Colonic mucosa (tissue), 4 donors: ENCODE measurements at regions not wholly inside any gene's neighbourhood (a gene's known extent, or its start where the extent isn't known, plus 50 kb on each side); places are given as distances from the start of the nearest gene placed in this dataset.

ENCODE experiments used
- DNase-seq: peaks from one replicate; pipeline ENCODE4 v3.0.0-alpha.2; 2020
- H3K27ac ChIP-seq: fragments of 200-600 bp; one replicate; pipeline ENCODE4 v1.8.0; 2021
- H3K27me3 ChIP-seq: fragments of 200-600 bp; one replicate; pipeline ENCODE4 v1.8.0; 2021
- H3K36me3 ChIP-seq: fragments of 200-600 bp; one replicate; pipeline ENCODE4 v1.8.0; 2021
- H3K4me1 ChIP-seq: fragments of 200-600 bp; one replicate; pipeline ENCODE4 v1.8.0; 2021; ENCODE audit warnings: mild to moderate bottlenecking
- H3K4me3 ChIP-seq: fragments of 200-600 bp; one replicate; pipeline ENCODE4 v1.8.0; 2021
- H3K9ac ChIP-seq, 2 donors: one replicate each; pipeline ENCODE4 v1.7.0; 2013; ENCODE audit warnings: control low read depth in 2 of 2, low read depth in 2 of 2, low read length in 2 of 2
- H3K9me3 ChIP-seq: fragments of 200-600 bp; one replicate; pipeline ENCODE4 v1.8.0; 2021
- CTCF ChIP-seq: fragments of 200-600 bp; IDR thresholded peaks from one replicate; pipeline ENCODE4 v1.8.0; 2022; ENCODE audit warnings: antibody characterized with exemption, mild to moderate bottlenecking
- intact Hi-C: fragments of 100-400 bp; cut with DNase I; formaldehyde crosslinking; loops from one replicate; pipeline ENCODE4 v1.14.1; 2022
- donor health status: healthy.
- donor health status: DM: no; HTN: no; CAD: no.
- donor health status: DM: no; HTN: no; CAD: no.

- H3K4me1 ChIP-seq = no peaks in the 10 kb centered on the region
- H3K27ac ChIP-seq = no peak overlapping the region
- H3K9ac ChIP-seq = no peak overlapping the region
- no peak for DNase-seq
- no peaks in the 10 kb centered on the region for H3K9me3 ChIP-seq
- intact Hi-C loops = no loop called here
- no peak overlapping the region for H3K4me3 ChIP-seq
- H3K36me3 ChIP-seq = no peaks in the 10 kb centered on the region
- no peak for TF ChIP-seq CTCF
- H3K27me3 ChIP-seq = no peaks in the 10 kb centered on the region
Observed at GRCh38 chr3:24958271-24958670, 463.6 kb upstream of the THRB start.

DNA sequence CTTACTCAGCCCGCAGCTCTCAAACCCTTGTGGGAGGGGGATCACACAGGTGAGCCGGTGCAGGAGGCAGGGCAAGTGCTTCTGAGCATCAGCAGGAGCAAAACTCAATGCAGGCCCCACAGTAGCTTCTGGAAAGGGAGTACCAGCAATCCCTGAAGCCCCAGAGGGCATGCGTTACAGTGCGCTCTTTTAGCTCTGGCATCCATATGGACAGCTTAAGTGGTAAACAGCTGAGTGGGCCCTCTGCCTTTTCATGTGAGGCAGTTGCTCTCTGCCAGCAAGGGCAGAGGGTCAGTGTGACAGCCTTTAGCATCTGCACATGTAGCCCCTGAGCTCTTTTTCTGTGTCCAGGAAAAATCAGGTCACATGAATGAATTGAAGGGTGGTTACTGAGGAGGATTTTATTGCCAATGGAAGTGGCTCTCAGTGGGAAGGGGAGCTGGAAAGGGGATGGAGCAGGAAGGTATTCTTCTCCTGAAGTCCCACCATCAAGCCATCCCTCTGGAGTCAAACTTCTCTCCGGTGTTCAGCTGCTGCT is 464.3 kb upstream of the THRB start:
- H3K9ac ChIP-seq = no peak overlapping the region
- no peaks in the 10 kb centered on the region for H3K27me3 ChIP-seq
- H3K27ac ChIP-seq = no peak overlapping the region
- no peaks in the 10 kb centered on the region for H3K4me1 ChIP-seq
- intact Hi-C loops = no loop called here
- H3K9me3 ChIP-seq = no peaks in the 10 kb centered on the region
- no peak overlapping the region for H3K4me3 ChIP-seq
- H3K36me3 ChIP-seq = no peaks in the 10 kb centered on the region
- TF ChIP-seq CTCF = no peak
- no peak for DNase-seq

DNA sequence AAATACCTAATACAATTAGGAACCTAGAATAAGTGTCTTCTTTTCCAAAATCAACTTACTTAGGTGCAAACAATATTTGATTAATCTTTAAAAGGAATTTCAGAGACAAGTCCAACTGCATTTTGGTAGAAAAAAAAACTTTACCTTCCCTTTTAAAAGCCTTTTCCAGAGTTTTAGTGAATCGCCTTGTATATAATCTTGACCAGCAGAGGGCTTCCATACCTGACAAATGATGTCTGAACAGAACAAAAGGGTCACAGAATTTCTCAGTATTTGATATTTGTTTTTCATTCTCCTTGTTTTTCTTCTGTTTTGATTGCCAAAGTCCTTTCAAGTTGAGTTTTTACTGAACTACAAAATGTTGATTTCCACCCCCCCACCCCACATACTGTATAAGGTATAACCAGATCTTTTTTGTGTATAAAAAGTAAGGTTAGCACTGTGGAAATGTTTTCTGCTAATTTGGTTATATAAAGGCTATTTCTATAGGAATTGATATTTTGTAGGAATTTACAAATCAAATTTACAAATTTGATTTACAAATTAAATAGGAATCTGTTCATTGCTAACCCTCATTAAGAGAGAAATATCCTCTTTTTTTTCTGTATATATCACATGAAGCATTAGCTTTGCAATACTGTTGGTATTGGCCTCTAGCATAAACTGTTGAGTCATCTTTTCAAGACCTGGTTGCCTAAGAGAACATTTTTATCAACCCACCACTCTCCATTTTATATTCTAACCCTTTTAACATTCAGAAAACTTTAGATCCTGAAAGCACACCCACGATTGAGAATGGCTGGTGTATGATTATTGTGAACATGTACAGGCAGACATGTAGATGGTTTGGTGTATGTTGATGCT is 464.1 kb upstream of the RARB start:
- no peak overlapping the region for H3K27ac ChIP-seq
- H3K4me1 ChIP-seq = no peaks in the 10 kb centered on the region
- intact Hi-C loops = loop anchor here (5.0 kb wide), 1 partner anchor 628 kb away; no protein-coding TSS in a partner anchor
- no peak for DNase-seq
- no peaks in the 10 kb centered on the region for H3K36me3 ChIP-seq
- H3K9ac ChIP-seq = no peak overlapping the region
- no peaks in the 10 kb centered on the region for H3K27me3 ChIP-seq
- TF ChIP-seq CTCF = peak; percentile 30
- H3K9me3 ChIP-seq = no peaks in the 10 kb centered on the region
- H3K4me3 ChIP-seq = no peak overlapping the region

DNA sequence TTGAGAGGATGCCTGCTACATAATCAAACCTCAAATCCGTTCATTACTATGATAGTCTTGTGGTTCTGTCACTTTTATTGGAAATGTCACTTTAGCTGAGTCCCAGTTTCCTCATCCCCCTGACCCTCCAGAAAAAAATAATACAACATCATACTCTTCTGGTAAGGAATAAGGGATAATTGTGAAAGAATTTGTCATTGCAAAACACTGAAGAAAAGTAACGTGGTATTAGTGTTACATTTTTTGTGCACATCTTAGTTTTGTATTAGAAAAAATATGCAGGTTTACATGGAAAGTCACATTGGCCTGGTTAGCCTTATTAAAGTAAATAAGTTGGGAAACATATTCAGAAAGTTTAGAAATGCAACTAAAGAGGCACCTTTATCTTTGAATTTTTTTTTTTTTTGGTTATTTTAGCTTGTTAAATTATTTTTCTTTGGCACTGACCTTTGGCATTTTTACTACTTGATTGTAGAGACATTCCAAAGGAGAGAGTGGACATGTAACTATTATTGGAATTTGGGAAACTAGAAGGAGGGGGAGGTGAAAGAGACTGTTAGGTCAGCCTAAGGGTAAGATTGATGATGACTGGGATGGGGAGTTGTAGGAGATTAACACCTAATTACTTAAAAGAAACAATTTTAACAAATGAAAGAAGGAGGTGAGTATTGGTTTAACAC is 462.2 kb upstream of the RARB start:
- Histone ChIP-seq H3K27me3 (no peaks in the 10 kb centered on the region), H3K27ac (no peak overlapping the region), H3K4me1 (no peaks in the 10 kb centered on the region), H3K9me3 (no peaks in the 10 kb centered on the region), H3K36me3 (no peaks in the 10 kb centered on the region), H3K9ac (no peak overlapping the region), H3K4me3 (no peak overlapping the region)
- DNase-seq = no peak
- no peak for TF ChIP-seq CTCF
- intact Hi-C loops = no loop called here

- H3K4me3 ChIP-seq = no peak overlapping the region
- no peak for DNase-seq
- H3K36me3 ChIP-seq = no peaks in the 10 kb centered on the region
- TF ChIP-seq CTCF = no peak
- no peaks in the 10 kb centered on the region for H3K9me3 ChIP-seq
- no peak overlapping the region for H3K9ac ChIP-seq
- intact Hi-C loops = no loop called here
- H3K27me3 ChIP-seq = no peaks in the 10 kb centered on the region
- no peak overlapping the region for H3K27ac ChIP-seq
- no peaks in the 10 kb centered on the region for H3K4me1 ChIP-seq
Observed at GRCh38 chr3:24968036-24968435, 460.0 kb upstream of the RARB start.
